SK-N-MC (cell line): ENCODE measurements at regions not wholly inside any gene's neighbourhood (a gene's known extent, or its start where the extent isn't known, plus 50 kb on each side); places are given as distances from the start of the nearest gene placed in this dataset.

Experiments
- EZH2 ChIP-seq: fragments of 200-600 bp; sonication (generic); IDR thresholded peaks from one replicate; pipeline ENCODE4 v1.6.1; 2017; ENCODE audit warnings: antibody characterized with exemption
- FOXP2 ChIP-seq: optimal IDR thresholded peaks from 2 replicates; pipeline ENCODE3; 2011; ENCODE audit warnings: mild to moderate bottlenecking, moderate library complexity; ENCODE audit not compliant: insufficient read depth; ENCODE audit errors: extremely low read length, control extremely low read depth
- POLR2AphosphoS5 ChIP-seq: IDR thresholded peaks from 2 replicates; pipeline ENCODE4 v1.6.1; 2012; ENCODE audit warnings: mild to moderate bottlenecking, low read depth, low read length, borderline replicate concordance

DNA sequence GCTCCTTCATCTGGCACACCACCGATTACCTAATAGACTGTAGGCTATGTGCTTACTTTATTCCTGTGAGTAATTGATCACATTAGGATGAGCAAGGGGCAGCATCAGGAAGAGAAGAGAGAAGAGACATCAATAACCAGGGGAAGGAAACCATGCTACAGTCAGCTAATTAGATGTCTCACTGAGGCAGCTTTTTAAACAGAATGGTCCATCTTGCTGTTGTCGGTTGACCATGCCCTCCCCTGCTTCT is 278.4 kb downstream of the RPLP1 start:
- TF ChIP-seq EZH2 (no peak), POLR2AphosphoS5 (no peak), FOXP2 (no peak)
